ENCODE measurements at regions not wholly inside any gene's neighbourhood (a gene's known extent, or its start where the extent isn't known, plus 50 kb on each side); places are given as distances from the start of the nearest gene placed in this dataset.

DNA sequence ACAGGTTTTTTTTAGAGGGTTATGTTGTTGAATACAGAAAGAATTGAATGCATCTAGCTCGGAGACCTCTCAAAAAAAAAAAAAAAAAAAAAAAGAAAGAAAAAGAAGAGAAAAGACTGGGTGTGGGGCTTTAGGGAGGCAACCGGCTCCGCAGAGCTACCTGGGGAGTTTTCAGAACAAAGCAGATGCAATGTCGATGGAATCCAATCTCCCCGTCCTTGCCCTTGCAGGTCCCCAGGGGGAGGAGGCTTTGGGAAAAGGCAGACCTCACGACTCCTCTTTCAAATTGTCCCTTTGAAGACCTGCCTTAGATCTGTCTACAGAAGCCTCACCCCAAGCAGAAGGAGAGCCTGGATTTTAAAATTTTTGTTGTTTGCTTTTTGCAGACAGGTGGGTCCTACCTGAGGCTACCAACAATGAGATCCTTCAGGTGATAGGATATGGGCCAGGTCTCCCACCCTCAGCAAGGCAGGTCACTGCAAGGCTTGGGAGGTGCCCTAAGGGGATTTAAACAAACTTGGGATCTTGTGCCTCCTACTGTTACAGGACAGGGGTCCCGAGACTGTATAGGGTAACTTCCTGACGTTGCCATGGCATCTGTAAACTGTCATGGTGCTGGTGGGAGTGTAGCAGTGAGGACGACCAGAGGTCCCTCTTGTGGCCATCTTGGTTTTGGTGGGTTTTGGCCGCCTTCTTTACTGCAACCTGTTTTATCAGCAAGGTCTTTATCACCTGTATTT lies 75.2 kb upstream of the PRKX start:
- ChIA-PET POLR2A (interaction anchor here (0.7 kb wide), 1 partner anchor 9 kb away, joined by 3 read pairs; no protein-coding TSS in a partner anchor), CTCF (no interaction called here)
- H3K4me3 ChIP-seq (ENCODE audit: low read depth in 2 of 2, low read length in 1 of 2), result no peak overlapping the region
- H3K4me1 ChIP-seq (ENCODE audit: control insufficient read depth in 1 of 2, insufficient read depth in 2 of 2, low read depth in 1 of 2, low read length in 1 of 2), result no peaks in the 10 kb centered on the region
- TF ChIP-seq, protein P1, sequence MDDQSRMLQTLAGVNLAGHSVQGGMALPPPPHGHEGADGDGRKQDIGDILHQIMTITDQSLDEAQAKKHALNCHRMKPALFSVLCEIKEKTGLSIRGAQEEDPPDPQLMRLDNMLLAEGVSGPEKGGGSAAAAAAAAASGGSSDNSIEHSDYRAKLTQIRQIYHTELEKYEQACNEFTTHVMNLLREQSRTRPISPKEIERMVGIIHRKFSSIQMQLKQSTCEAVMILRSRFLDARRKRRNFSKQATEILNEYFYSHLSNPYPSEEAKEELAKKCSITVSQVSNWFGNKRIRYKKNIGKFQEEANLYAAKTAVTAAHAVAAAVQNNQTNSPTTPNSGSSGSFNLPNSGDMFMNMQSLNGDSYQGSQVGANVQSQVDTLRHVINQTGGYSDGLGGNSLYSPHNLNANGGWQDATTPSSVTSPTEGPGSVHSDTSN (IDR thresholded peaks at IDR 0.05), result no peak
- TF ChIP-seq CHD2 (IDR thresholded peaks at IDR 0.05; ENCODE audit: low read length, partially characterized antibody), result no peak
- TF ChIP-seq MEF2A (IDR thresholded peaks at IDR 0.05; ENCODE audit: borderline replicate concordance, low read depth), result no peak
- TF ChIP-seq NRF1 (IDR thresholded peaks at IDR 0.05; ENCODE audit: low read depth, low read length), result no peak
- TF ChIP-seq, protein P2, sequence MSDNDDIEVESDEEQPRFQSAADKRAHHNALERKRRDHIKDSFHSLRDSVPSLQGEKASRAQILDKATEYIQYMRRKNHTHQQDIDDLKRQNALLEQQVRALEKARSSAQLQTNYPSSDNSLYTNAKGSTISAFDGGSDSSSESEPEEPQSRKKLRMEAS (IDR thresholded peaks at IDR 0.05; ENCODE audit: low read depth), result no peak
- TF ChIP-seq TEAD4 (IDR thresholded peaks at IDR 0.05; ENCODE audit: borderline replicate concordance, insufficient read depth), result no peak
- no peak for TF ChIP-seq RCOR1 (IDR thresholded peaks at IDR 0.05; ENCODE audit: low read length)
- TF ChIP-seq, protein P3, sequence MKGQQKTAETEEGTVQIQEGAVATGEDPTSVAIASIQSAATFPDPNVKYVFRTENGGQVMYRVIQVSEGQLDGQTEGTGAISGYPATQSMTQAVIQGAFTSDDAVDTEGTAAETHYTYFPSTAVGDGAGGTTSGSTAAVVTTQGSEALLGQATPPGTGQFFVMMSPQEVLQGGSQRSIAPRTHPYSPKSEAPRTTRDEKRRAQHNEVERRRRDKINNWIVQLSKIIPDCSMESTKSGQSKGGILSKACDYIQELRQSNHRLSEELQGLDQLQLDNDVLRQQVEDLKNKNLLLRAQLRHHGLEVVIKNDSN (IDR thresholded peaks at IDR 0.05; ENCODE audit: borderline replicate concordance, low read depth), result no peak
- TF ChIP-seq, protein P4, sequence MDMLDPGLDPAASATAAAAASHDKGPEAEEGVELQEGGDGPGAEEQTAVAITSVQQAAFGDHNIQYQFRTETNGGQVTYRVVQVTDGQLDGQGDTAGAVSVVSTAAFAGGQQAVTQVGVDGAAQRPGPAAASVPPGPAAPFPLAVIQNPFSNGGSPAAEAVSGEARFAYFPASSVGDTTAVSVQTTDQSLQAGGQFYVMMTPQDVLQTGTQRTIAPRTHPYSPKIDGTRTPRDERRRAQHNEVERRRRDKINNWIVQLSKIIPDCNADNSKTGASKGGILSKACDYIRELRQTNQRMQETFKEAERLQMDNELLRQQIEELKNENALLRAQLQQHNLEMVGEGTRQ (IDR thresholded peaks at IDR 0.05; ENCODE audit: borderline replicate concordance, low read depth, low read length), result no peak
- no peak for TF ChIP-seq GATA2 (CRISPR knock-in tag; IDR thresholded peaks at IDR 0.05)
- TF ChIP-seq RXRA (IDR thresholded peaks at IDR 0.05; ENCODE audit: borderline replicate concordance, low read depth), result no peak
- TF ChIP-seq POLR2AphosphoS5 (IDR thresholded peaks at IDR 0.05; ENCODE audit: low read depth, low read length), result no peak
- no peak for TF ChIP-seq ELF1 (IDR thresholded peaks at IDR 0.05)
- TF ChIP-seq RAD21 (IDR thresholded peaks at IDR 0.05; ENCODE audit: low read length), result no peak
- TF ChIP-seq, protein P5, sequence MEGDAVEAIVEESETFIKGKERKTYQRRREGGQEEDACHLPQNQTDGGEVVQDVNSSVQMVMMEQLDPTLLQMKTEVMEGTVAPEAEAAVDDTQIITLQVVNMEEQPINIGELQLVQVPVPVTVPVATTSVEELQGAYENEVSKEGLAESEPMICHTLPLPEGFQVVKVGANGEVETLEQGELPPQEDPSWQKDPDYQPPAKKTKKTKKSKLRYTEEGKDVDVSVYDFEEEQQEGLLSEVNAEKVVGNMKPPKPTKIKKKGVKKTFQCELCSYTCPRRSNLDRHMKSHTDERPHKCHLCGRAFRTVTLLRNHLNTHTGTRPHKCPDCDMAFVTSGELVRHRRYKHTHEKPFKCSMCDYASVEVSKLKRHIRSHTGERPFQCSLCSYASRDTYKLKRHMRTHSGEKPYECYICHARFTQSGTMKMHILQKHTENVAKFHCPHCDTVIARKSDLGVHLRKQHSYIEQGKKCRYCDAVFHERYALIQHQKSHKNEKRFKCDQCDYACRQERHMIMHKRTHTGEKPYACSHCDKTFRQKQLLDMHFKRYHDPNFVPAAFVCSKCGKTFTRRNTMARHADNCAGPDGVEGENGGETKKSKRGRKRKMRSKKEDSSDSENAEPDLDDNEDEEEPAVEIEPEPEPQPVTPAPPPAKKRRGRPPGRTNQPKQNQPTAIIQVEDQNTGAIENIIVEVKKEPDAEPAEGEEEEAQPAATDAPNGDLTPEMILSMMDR (IDR thresholded peaks at IDR 0.05), result no peak; the same call in 1 of the 2 replicates
- H4K20me1 ChIP-seq (ENCODE audit: insufficient read depth), result no peaks in the 10 kb centered on the region
- no peaks in the 10 kb centered on the region for H3K9me2 ChIP-seq
- 15% methylated on average over 10 of the region's 10 CpGs for WGBS (ENCODE audit: low lambda C conversion rate)
- H3K9me3 ChIP-seq, result no peaks in the 10 kb centered on the region
- no peak overlapping the region for H3K27ac ChIP-seq (ENCODE audit: low read depth in 2 of 2, low read length in 1 of 2)
- H3K9ac ChIP-seq, result no peak overlapping the region
- no peak for DNase-seq
- H3K27me3 ChIP-seq (ENCODE audit: insufficient read depth), result peaks cover 13% of the 10 kb centered on the region; the same call in 1 of the 2 replicates
- no peaks in the 10 kb centered on the region for H3K36me3 ChIP-seq (replicated peaks in 1 of 2; ENCODE audit: control insufficient read depth in 1 of 2, insufficient read depth in 2 of 2, low read length in 1 of 2)
- H3F3A ChIP-seq (replicated peaks; ENCODE audit: insufficient read depth), result no peaks in the 10 kb centered on the region
- no peak overlapping the region for H3K4me2 ChIP-seq
- no peaks in the 10 kb centered on the region for H3K79me2 ChIP-seq (ENCODE audit: insufficient read depth)
- no peak overlapping the region for H2AFZ ChIP-seq (ENCODE audit: low read depth)

All from SK-N-SH (cell line).